ENCODE measurements at regions not wholly inside any gene's neighbourhood (a gene's known extent, or its start where the extent isn't known, plus 50 kb on each side); places are given as distances from the start of the nearest gene placed in this dataset.
"Not testable (repeated sequence)": the region's sequence is repeated elsewhere in the genome, so short reads cannot be mapped to it uniquely, and the experiment has no call there.

DNA sequence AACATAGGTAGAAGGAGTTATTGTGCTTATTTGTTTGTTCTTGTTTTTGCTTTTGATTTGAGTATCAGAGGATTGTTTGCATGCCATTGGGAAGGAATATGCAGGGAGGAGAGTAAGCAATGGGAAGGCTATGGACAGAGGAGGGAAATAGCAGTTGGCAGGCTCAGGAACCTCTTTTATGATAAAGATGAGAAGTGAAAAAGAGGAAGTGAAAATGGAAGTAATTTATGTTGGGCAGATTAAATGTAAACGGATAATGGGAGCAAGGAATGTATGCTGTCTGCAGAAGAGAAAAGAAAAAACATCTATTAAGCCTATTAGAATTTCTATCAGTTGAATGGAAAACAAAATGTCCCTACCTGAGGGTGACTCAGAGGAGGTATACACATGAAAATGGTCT, 90.1 kb upstream of the NPSR1 start:
- Mint-ChIP-seq H3K27ac (no peak overlapping the region), H3K4me1 (peaks cover 2% of the 10 kb centered on the region), H3K9me3 (no peaks in the 10 kb centered on the region), H3K27me3 (no peaks in the 10 kb centered on the region), H3K4me3 (no peak overlapping the region), H3K36me3 (ENCODE audit: low read depth) (no peaks in the 10 kb centered on the region)
- ChIA-PET POLR2A (no interaction called here), CTCF (no interaction called here)
- TF ChIP-seq, protein P1, sequence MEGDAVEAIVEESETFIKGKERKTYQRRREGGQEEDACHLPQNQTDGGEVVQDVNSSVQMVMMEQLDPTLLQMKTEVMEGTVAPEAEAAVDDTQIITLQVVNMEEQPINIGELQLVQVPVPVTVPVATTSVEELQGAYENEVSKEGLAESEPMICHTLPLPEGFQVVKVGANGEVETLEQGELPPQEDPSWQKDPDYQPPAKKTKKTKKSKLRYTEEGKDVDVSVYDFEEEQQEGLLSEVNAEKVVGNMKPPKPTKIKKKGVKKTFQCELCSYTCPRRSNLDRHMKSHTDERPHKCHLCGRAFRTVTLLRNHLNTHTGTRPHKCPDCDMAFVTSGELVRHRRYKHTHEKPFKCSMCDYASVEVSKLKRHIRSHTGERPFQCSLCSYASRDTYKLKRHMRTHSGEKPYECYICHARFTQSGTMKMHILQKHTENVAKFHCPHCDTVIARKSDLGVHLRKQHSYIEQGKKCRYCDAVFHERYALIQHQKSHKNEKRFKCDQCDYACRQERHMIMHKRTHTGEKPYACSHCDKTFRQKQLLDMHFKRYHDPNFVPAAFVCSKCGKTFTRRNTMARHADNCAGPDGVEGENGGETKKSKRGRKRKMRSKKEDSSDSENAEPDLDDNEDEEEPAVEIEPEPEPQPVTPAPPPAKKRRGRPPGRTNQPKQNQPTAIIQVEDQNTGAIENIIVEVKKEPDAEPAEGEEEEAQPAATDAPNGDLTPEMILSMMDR (IDR thresholded peaks at IDR 0.05): no peak
- ATAC-seq (ENCODE audit: low read depth) (no peak), DNase-seq (no peak)
- intact Hi-C loops (cut with micrococcal nuclease): no loop called here

DNA sequence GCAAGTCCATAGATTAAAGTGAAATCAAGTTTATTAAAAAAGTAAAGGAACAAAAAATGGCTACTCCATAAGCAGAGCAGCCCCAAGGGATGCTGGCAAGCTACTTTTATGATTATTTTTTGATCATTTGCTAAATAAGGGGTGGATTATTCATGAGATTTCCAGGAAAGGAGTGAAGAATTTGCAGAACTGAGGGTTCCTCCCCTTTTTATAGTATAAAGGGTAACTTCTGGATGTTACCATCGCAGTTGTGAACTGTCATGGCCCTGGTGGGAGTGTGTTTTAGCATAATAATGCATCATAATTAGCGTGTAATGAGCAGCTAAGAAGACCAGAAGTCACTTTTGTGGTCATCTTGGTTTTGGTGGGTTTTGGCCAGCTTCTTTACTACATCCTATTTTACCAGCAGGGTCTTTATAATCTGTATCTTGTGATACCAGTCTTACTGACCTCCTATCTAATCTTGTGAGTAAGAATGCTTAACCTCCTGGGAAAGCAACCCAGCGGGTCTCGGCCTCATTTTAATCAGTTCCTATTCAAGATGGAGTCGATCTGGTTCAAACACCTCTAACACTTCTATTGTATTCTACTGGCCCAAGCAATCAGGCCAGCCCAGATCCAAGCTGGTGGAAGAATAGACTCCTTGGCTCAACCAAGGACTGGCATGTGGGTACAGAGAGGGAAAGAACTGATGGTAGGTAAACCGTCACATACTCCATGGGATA, 87.9 kb upstream of the NPSR1 start:
- no peaks in the 10 kb centered on the region for H3K9me3 Mint-ChIP-seq
- H3K27ac Mint-ChIP-seq: no peak overlapping the region
- intact Hi-C loops (cut with micrococcal nuclease): no loop called here
- CTCF ChIA-PET: no interaction called here
- H3K27me3 Mint-ChIP-seq: no peaks in the 10 kb centered on the region
- TF ChIP-seq, protein P1 (IDR thresholded peaks at IDR 0.05): no peak
- ATAC-seq (ENCODE audit: low read depth) (no peak), DNase-seq (no peak)
- no peaks in the 10 kb centered on the region for H3K36me3 Mint-ChIP-seq (ENCODE audit: low read depth)
- H3K4me3 Mint-ChIP-seq: no peak overlapping the region
- POLR2A ChIA-PET: no interaction called here
- H3K4me1 Mint-ChIP-seq: peaks cover 2% of the 10 kb centered on the region

DNA sequence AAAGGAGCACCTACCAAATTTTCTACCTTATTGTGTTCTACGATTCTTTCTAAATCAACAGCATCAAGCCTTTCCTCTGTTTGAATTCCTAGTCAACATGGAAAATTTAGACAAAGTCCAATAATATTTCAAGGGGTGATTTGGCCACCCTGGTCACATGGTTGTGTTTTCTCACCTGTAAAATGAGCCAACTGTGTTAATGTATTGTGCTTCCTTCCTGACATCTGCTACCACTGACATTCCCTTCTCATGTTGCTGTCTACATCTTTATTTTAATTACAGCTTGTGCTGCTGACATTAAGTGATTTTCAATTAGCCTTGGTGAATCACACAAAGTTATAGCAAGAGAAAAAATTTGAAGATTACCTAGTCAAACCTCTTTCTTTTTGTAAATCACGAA, 83.0 kb upstream of the NPSR1 start:
- DNase-seq (no peak), ATAC-seq (ENCODE audit: low read depth) (no peak)
- Mint-ChIP-seq H3K9me3 (peaks cover 8% of the 10 kb centered on the region), H3K4me3 (no peak overlapping the region), H3K4me1 (no peaks in the 10 kb centered on the region), H3K36me3 (ENCODE audit: low read depth) (no peaks in the 10 kb centered on the region), H3K27me3 (no peaks in the 10 kb centered on the region), H3K27ac (no peak overlapping the region)
- CTCF ChIA-PET: no interaction called here
- intact Hi-C loops (cut with micrococcal nuclease): no loop called here
- POLR2A ChIA-PET: no interaction called here
- TF ChIP-seq, protein P1 (IDR thresholded peaks at IDR 0.05): no peak

DNA sequence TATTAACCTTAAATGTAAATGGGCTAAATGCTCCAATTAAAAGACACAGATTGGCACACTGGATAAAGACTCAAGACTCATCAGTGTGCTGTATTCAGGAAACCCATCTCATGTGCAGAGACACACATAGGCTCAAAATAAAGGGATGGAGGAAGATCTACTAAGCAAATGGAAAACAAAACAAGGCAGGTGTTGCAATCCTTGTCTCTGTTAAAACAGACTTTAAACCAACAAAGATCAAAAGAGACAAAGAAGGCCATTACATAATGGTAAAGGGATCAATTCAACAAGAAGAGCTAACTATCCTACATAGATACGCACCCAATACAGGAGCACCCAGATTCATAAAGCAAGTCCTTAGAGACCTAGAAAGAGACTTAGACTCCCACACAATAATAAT, 80.1 kb upstream of the NPSR1 start:
- POLR2A ChIA-PET; H3K9me3 Mint-ChIP-seq; H3K36me3 Mint-ChIP-seq (ENCODE audit: low read depth); H3K4me1 Mint-ChIP-seq; H3K27me3 Mint-ChIP-seq; ATAC-seq (ENCODE audit: low read depth); H3K27ac Mint-ChIP-seq; intact Hi-C loops (cut with micrococcal nuclease); CTCF ChIA-PET; DNase-seq; H3K4me3 Mint-ChIP-seq: not testable (repeated sequence)

- H3K36me3 Mint-ChIP-seq (ENCODE audit: low read depth); intact Hi-C loops (cut with micrococcal nuclease); CTCF ChIA-PET; H3K27ac Mint-ChIP-seq; H3K4me1 Mint-ChIP-seq; H3K27me3 Mint-ChIP-seq; H3K4me3 Mint-ChIP-seq; H3K9me3 Mint-ChIP-seq; DNase-seq; POLR2A ChIA-PET; ATAC-seq (ENCODE audit: low read depth): not testable (repeated sequence)
These were observed 76.3 kb upstream of the NPSR1 start for GRCh38 chr7:34581698-34582097.

DNA sequence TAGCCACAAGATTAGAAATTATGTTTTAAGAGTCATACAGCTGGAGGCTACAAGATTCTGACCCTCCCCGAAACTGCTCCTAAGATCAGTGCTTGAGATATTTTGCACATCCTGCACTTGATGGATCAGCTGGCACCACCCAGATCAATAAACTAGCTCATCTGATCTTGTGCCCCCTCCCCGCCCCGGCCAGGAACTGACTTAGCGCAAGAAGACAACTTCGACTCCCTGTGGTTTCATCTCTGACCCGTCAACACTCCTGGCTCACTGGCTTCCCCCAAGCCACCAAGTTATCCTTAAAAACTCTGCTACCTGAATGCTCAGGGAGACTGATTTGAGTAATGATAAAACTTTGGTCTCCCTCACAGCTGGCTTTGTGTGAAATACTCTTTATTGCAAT, 73.5 kb upstream of the NPSR1 start:
- TF ChIP-seq, protein P1 (IDR thresholded peaks at IDR 0.05): no peak
- no peak overlapping the region for H3K27ac Mint-ChIP-seq

More for the DNA sequence above, 73.5 kb upstream of the NPSR1 start:
- POLR2A ChIA-PET: no interaction called here
- DNase-seq (no peak), ATAC-seq (ENCODE audit: low read depth) (no peak)
- intact Hi-C loops (cut with micrococcal nuclease): no loop called here
- Mint-ChIP-seq H3K9me3 (peaks cover 7% of the 10 kb centered on the region), H3K4me3 (no peak overlapping the region), H3K4me1 (no peaks in the 10 kb centered on the region), H3K36me3 (ENCODE audit: low read depth) (no peaks in the 10 kb centered on the region), H3K27me3 (no peaks in the 10 kb centered on the region)
- CTCF ChIA-PET: no interaction called here
